ENCODE measurements at regions not wholly inside any gene's neighbourhood (a gene's known extent, or its start where the extent isn't known, plus 50 kb on each side); places are given as distances from the start of the nearest gene placed in this dataset.

GRCh38 chr6:66689608-66690007, 982.6 kb upstream of the EYS start:
- no peak for TF ChIP-seq CTCF (IDR thresholded peaks at IDR 0.05; ENCODE audit: insufficient read depth, low read length, poor library complexity, severe bottlenecking)
- DNase-seq (ENCODE audit: extremely low read depth, insufficient read length): no peak
- H3K36me3 ChIP-seq (ENCODE audit: control insufficient read depth, insufficient read depth, low read length): no peaks in the 10 kb centered on the region
- no peak overlapping the region for H3K4me3 ChIP-seq (replicated peaks; ENCODE audit: low read depth, low read length)
- no peaks in the 10 kb centered on the region for H3K27me3 ChIP-seq (replicated peaks; ENCODE audit: control insufficient read depth, insufficient read depth, low read length)

GRCh38 chr6:66687611-66688140, 980.6 kb upstream of the EYS start:
- no peak for TF ChIP-seq CTCF (IDR thresholded peaks at IDR 0.05; ENCODE audit: insufficient read depth, low read length, poor library complexity, severe bottlenecking)
- H3K36me3 ChIP-seq (ENCODE audit: control insufficient read depth, insufficient read depth, low read length): no peaks in the 10 kb centered on the region
- no peaks in the 10 kb centered on the region for H3K27me3 ChIP-seq (replicated peaks; ENCODE audit: control insufficient read depth, insufficient read depth, low read length)
- no peak overlapping the region for H3K4me3 ChIP-seq (replicated peaks; ENCODE audit: low read depth, low read length)
- DNase-seq (ENCODE audit: extremely low read depth, insufficient read length): no peak

GRCh38 chr6:66675906-66676305, 968.9 kb upstream of the EYS start:
- no peaks in the 10 kb centered on the region for H3K27me3 ChIP-seq (replicated peaks; ENCODE audit: control insufficient read depth, insufficient read depth, low read length)
- H3K36me3 ChIP-seq (ENCODE audit: control insufficient read depth, insufficient read depth, low read length): no peaks in the 10 kb centered on the region
- TF ChIP-seq CTCF (IDR thresholded peaks at IDR 0.05; ENCODE audit: insufficient read depth, low read length, poor library complexity, severe bottlenecking): no peak

GRCh38 chr6:66664112-66664511, 957.1 kb upstream of the EYS start:
- no peak for DNase-seq (ENCODE audit: extremely low read depth, insufficient read length)
- no peak overlapping the region for H3K4me3 ChIP-seq (replicated peaks; ENCODE audit: low read depth, low read length)
- H3K36me3 ChIP-seq (ENCODE audit: control insufficient read depth, insufficient read depth, low read length): no peaks in the 10 kb centered on the region
- H3K27me3 ChIP-seq (replicated peaks; ENCODE audit: control insufficient read depth, insufficient read depth, low read length): no peaks in the 10 kb centered on the region
- no peak for TF ChIP-seq CTCF (IDR thresholded peaks at IDR 0.05; ENCODE audit: insufficient read depth, low read length, poor library complexity, severe bottlenecking)

More at GRCh38 chr6:66675906-66676305, 968.9 kb upstream of the EYS start:
- H3K4me3 ChIP-seq (replicated peaks; ENCODE audit: low read depth, low read length): no peak overlapping the region
- DNase-seq (ENCODE audit: extremely low read depth, insufficient read length): no peak

- H3K4me3 ChIP-seq (replicated peaks; ENCODE audit: low read depth, low read length): no peak overlapping the region
- H3K36me3 ChIP-seq (ENCODE audit: control insufficient read depth, insufficient read depth, low read length): no peaks in the 10 kb centered on the region
- DNase-seq (ENCODE audit: extremely low read depth, insufficient read length): no peak
- TF ChIP-seq CTCF (IDR thresholded peaks at IDR 0.05; ENCODE audit: insufficient read depth, low read length, poor library complexity, severe bottlenecking): no peak
- no peaks in the 10 kb centered on the region for H3K27me3 ChIP-seq (replicated peaks; ENCODE audit: control insufficient read depth, insufficient read depth, low read length)
Observed at GRCh38 chr6:66662721-66663507, 955.9 kb upstream of the EYS start.
